Smooth muscle cell (in vitro differentiated cells): ENCODE measurements at regions not wholly inside any gene's neighbourhood (a gene's known extent, or its start where the extent isn't known, plus 50 kb on each side); places are given as distances from the start of the nearest gene placed in this dataset.

ENCODE experiments used
- DNase-seq: peaks from one replicate; lab custom pipeline; 2025; ENCODE audit not compliant: unreplicated experiment; lab: John Stamatoyannopoulos, UW
- H2AFZ ChIP-seq: fragments of 200-600 bp; sonication (generic); 2 replicates; pipeline ENCODE4 v1.6.0; 2016; ENCODE audit warnings: antibody characterized with exemption, low read depth, mild to moderate bottlenecking
- H3F3A ChIP-seq: fragments of 200-600 bp; sonication (generic); 2 replicates; pipeline ENCODE4 v1.6.0; 2017; ENCODE audit warnings: antibody characterized with exemption, low read depth
- H3K27ac ChIP-seq: fragments of 200-600 bp; sonication (generic); 2 replicates; pipeline ENCODE4 v1.5.1; 2016; ENCODE audit warnings: low read depth, mild to moderate bottlenecking
- H3K27me3 ChIP-seq: fragments of 200-600 bp; sonication (generic); 2 replicates; pipeline ENCODE4 v1.6.1; 2016; ENCODE audit warnings: low read depth, mild to moderate bottlenecking
- H3K36me3 ChIP-seq: fragments of 200-600 bp; sonication (generic); 2 replicates; pipeline ENCODE4 v1.5.1; 2016; ENCODE audit warnings: low read depth
- H3K4me1 ChIP-seq: fragments of 200-600 bp; sonication (generic); 2 replicates; pipeline ENCODE4 v1.5.1; 2016; ENCODE audit warnings: low read depth
- H3K4me2 ChIP-seq: fragments of 200-600 bp; sonication (generic); 2 replicates; pipeline ENCODE4 v1.6.0; 2016; ENCODE audit warnings: mild to moderate bottlenecking
- H3K4me3 ChIP-seq: fragments of 200-600 bp; sonication (generic); 2 replicates; pipeline ENCODE4 v1.5.1; 2016; ENCODE audit warnings: mild to moderate bottlenecking
- H3K79me2 ChIP-seq: fragments of 200-600 bp; sonication (generic); 2 replicates; pipeline ENCODE4 v1.6.0; 2016; ENCODE audit warnings: low read depth, mild to moderate bottlenecking
- H3K9ac ChIP-seq: fragments of 200-600 bp; sonication (generic); 2 replicates; pipeline ENCODE4 v1.6.0; 2016; ENCODE audit warnings: low read depth
- H3K9me3 ChIP-seq: fragments of 200-600 bp; sonication (generic); replicated peaks from 2 replicates; pipeline ENCODE4 v1.5.1; 2016; ENCODE audit warnings: low read depth
- H4K20me1 ChIP-seq: fragments of 200-600 bp; sonication (generic); 2 replicates; pipeline ENCODE4 v1.6.0; 2016; ENCODE audit warnings: low read depth
- WGBS: methylation state at CpG from one replicate; pipeline ENCODE4 v1.1.7; 2016; ENCODE audit warnings: low lambda C conversion rate; 5-methylcytosine and 5-hydroxymethylcytosine counted together
- TF ChIP-seq, protein P1 (sequence below): fragments of 200-600 bp; sonication (generic); IDR thresholded peaks from 2 replicates; pipeline ENCODE4 v1.5.1; 2017; ENCODE audit warnings: borderline replicate concordance, mild to moderate bottlenecking, antibody characterized with exemption; ENCODE audit not compliant: insufficient read depth, poor library complexity, severe bottlenecking

- peaks cover 10% of the 10 kb centered on the region for H3K36me3 ChIP-seq
- peaks cover 19% of the 10 kb centered on the region for H3F3A ChIP-seq
- H4K20me1 ChIP-seq, result no peaks in the 10 kb centered on the region
- DNase-seq, result no peak
- no peak overlapping the region for H3K4me3 ChIP-seq
- peak overlapping the region; percentile 32 for H3K4me2 ChIP-seq
- no peaks in the 10 kb centered on the region for H3K9me3 ChIP-seq
- no peaks in the 10 kb centered on the region for H3K27me3 ChIP-seq
- H3K4me1 ChIP-seq, result peaks cover 4% of the 10 kb centered on the region
- peak overlapping the region; percentile 29 for H2AFZ ChIP-seq
- no peaks in the 10 kb centered on the region for H3K79me2 ChIP-seq
- H3K27ac ChIP-seq, result peak overlapping the region; percentile 21
- no peak overlapping the region for H3K9ac ChIP-seq
- TF ChIP-seq, protein P1, sequence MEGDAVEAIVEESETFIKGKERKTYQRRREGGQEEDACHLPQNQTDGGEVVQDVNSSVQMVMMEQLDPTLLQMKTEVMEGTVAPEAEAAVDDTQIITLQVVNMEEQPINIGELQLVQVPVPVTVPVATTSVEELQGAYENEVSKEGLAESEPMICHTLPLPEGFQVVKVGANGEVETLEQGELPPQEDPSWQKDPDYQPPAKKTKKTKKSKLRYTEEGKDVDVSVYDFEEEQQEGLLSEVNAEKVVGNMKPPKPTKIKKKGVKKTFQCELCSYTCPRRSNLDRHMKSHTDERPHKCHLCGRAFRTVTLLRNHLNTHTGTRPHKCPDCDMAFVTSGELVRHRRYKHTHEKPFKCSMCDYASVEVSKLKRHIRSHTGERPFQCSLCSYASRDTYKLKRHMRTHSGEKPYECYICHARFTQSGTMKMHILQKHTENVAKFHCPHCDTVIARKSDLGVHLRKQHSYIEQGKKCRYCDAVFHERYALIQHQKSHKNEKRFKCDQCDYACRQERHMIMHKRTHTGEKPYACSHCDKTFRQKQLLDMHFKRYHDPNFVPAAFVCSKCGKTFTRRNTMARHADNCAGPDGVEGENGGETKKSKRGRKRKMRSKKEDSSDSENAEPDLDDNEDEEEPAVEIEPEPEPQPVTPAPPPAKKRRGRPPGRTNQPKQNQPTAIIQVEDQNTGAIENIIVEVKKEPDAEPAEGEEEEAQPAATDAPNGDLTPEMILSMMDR, result no peak
Observed at GRCh38 chr10:90412582-90412981, 445.3 kb downstream of the HTR7 start.

DNA sequence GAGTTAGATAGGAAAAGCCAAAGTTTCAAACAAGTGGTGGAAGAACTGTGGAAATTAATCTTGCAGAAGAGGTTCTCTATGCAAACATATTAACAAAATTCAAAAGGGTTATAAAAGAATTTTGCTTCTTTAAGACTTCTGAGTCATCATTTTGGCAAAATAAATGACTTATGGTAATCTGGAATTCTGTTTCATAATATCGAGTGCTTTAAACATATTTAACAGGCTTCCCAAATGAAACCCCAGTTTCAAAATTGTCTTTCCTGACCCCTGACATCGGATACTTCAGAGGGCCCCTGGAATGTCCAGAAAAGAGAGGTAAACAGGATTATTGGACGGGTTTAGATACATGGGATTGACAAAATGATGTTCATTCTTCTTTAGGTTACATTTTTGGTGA lies 444.6 kb downstream of the HTR7 start:
- Histone ChIP-seq H3K27ac (peak overlapping the region; percentile 21), H3K4me3 (no peak overlapping the region), H3F3A (peaks cover 20% of the 10 kb centered on the region), H2AFZ (peak overlapping the region; percentile 29), H3K36me3 (peaks cover 10% of the 10 kb centered on the region), H3K9ac (no peak overlapping the region), H3K4me2 (peak overlapping the region; percentile 32), H4K20me1 (no peaks in the 10 kb centered on the region), H3K4me1 (peaks cover 7% of the 10 kb centered on the region), H3K79me2 (no peaks in the 10 kb centered on the region), H3K27me3 (no peaks in the 10 kb centered on the region), H3K9me3 (no peaks in the 10 kb centered on the region)
- no peak for DNase-seq
- TF ChIP-seq, protein P1, result no peak
- WGBS, result 78% methylated on average over 3 of the region's 3 CpGs

DNA sequence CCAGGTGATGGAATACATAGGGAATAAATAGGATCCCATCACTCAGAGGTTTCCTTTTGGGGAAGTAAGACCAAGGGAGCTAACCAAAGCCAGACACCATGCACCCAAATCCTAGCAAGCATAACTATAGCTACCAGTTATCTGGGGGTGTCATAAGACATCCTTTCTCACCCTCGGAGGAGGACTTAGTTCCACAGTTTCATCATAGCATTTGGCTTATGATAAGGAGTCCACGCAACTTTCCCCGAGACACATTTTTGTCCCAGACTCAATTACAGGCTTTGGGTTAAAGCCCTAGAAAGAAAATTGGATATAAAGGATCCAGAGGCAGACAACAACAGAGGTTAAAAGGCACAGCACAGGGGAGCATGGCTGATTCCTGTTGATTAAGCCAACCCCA lies 442.9 kb downstream of the HTR7 start:
- no peaks in the 10 kb centered on the region for H3K79me2 ChIP-seq
- H3K4me2 ChIP-seq, result peak overlapping the region; percentile 22
- no peak for DNase-seq
- H3F3A ChIP-seq, result peaks cover 31% of the 10 kb centered on the region
- H2AFZ ChIP-seq, result peak overlapping the region; percentile 14
- H3K36me3 ChIP-seq, result peaks cover 10% of the 10 kb centered on the region
- H3K4me1 ChIP-seq, result peaks cover 16% of the 10 kb centered on the region
- peak overlapping the region; percentile 21 for H3K27ac ChIP-seq
- no peak overlapping the region for H3K9ac ChIP-seq
- TF ChIP-seq, protein P1, result no peak
- no peak overlapping the region for H3K4me3 ChIP-seq
- no peaks in the 10 kb centered on the region for H4K20me1 ChIP-seq
- WGBS, result 26% methylated on average over 3 of the region's 3 CpGs
- H3K9me3 ChIP-seq, result no peaks in the 10 kb centered on the region
- no peaks in the 10 kb centered on the region for H3K27me3 ChIP-seq

DNA sequence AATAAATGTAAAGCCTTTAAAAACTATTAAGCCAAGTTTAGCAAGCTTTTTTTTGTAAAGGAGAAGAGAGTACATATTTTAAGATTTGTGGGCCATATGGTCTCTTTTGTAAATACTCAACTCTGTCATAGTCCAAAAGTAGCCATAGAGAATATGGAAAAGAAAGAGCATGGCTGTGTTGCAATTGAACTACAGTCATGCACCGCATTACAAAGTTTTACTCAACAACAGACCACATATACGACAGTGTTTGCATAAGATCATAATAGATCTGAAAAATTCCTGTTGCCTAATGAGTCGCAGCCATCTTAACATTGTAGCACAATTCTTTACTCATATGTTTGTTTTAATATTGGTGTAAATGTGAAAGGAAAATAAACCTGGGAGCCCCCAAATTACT lies 440.8 kb downstream of the HTR7 start:
- H3F3A ChIP-seq, result peaks cover 51% of the 10 kb centered on the region
- no peaks in the 10 kb centered on the region for H3K36me3 ChIP-seq
- peak overlapping the region; percentile 20 for H3K4me2 ChIP-seq
- H3K27ac ChIP-seq, result peak overlapping the region; percentile 92
- H3K4me3 ChIP-seq, result no peak overlapping the region
- TF ChIP-seq, protein P1, result no peak
- no peaks in the 10 kb centered on the region for H3K79me2 ChIP-seq
- peak overlapping the region; percentile 59 for H2AFZ ChIP-seq
- H3K9me3 ChIP-seq, result no peaks in the 10 kb centered on the region
- peaks cover 21% of the 10 kb centered on the region for H3K4me1 ChIP-seq
- no peaks in the 10 kb centered on the region for H4K20me1 ChIP-seq
- WGBS, result 17% methylated on average over 3 of the region's 3 CpGs
- H3K9ac ChIP-seq, result peak overlapping the region; percentile 44
- H3K27me3 ChIP-seq, result no peaks in the 10 kb centered on the region
- no peak for DNase-seq
